GM23338 (cell line): ENCODE measurements at regions not wholly inside any gene's neighbourhood (a gene's known extent, or its start where the extent isn't known, plus 50 kb on each side); places are given as distances from the start of the nearest gene placed in this dataset.

ENCODE experiments used
- ATAC-seq: fragments of 200-7000 bp; cut with Tn5 transposase; 3 replicates; pipeline ENCODE4 v1.9.1; 2020
- DNase-seq: peaks from one replicate; pipeline ENCODE4 v3.0.0-alpha.2; 2015; ENCODE audit warnings: low spot score
- H2AFZ ChIP-seq: fragments of 200-600 bp; sonication (generic); 2 replicates; pipeline ENCODE4 v1.8.0; 2016; ENCODE audit warnings: antibody characterized with exemption, mild to moderate bottlenecking, moderate library complexity
- H3F3A ChIP-seq: fragments of 200-600 bp; sonication (generic); replicated peaks from 2 replicates; pipeline ENCODE4 v1.8.0; 2017; ENCODE audit warnings: antibody characterized with exemption, mixed run types, low read depth
- H3K27ac ChIP-seq: fragments of 200-600 bp; sonication (generic); 2 replicates; pipeline ENCODE4 v1.6.1; 2016; ENCODE audit warnings: low read depth
- H3K27me3 ChIP-seq: fragments of 200-600 bp; sonication (generic); 2 replicates; pipeline ENCODE4 v1.8.0; 2016; ENCODE audit warnings: mild to moderate bottlenecking, mixed run types, moderate library complexity; ENCODE audit not compliant: insufficient read depth
- H3K36me3 ChIP-seq: fragments of 200-600 bp; sonication (generic); 2 replicates; pipeline ENCODE4 v1.8.0; 2016; ENCODE audit warnings: mild to moderate bottlenecking; ENCODE audit not compliant: insufficient read depth
- H3K4me1 ChIP-seq: fragments of 200-600 bp; sonication (generic); 2 replicates; pipeline ENCODE4 v1.8.0; 2016; ENCODE audit warnings: mild to moderate bottlenecking, moderate library complexity; ENCODE audit not compliant: insufficient read depth
- H3K4me2 ChIP-seq: fragments of 200-600 bp; sonication (generic); 2 replicates; pipeline ENCODE4 v1.7.1; 2017; ENCODE audit warnings: mixed run types
- H3K4me3 ChIP-seq: fragments of 200-600 bp; sonication (generic); 2 replicates; pipeline ENCODE4 v1.6.1; 2016; ENCODE audit warnings: mixed run types
- H3K79me2 ChIP-seq: fragments of 200-600 bp; sonication (generic); replicated peaks from 2 replicates; pipeline ENCODE4 v1.8.0; 2017; ENCODE audit warnings: mild to moderate bottlenecking; ENCODE audit not compliant: insufficient read depth
- H3K9me2 ChIP-seq: fragments of 200-600 bp; sonication (generic); 2 replicates; pipeline ENCODE4 v1.8.0; 2017; ENCODE audit not compliant: insufficient read depth
- H4K20me1 ChIP-seq: fragments of 200-600 bp; sonication (generic); replicated peaks from 2 replicates; pipeline ENCODE4 v1.8.0; 2017; ENCODE audit warnings: mild to moderate bottlenecking; ENCODE audit not compliant: insufficient read depth
- H3K27ac Mint-ChIP-seq: 2 replicates; pipeline ENCODE4 v1.8.0; 2020; ENCODE audit warnings: inconsistent platforms, mild to moderate bottlenecking, moderate library complexity, mixed read lengths
- H3K27me3 Mint-ChIP-seq: 3 replicates; pipeline ENCODE4 v1.8.0; 2022; ENCODE audit warnings: low read depth, mild to moderate bottlenecking, moderate library complexity, mixed read lengths, inconsistent platforms; ENCODE audit not compliant: insufficient read depth, poor library complexity
- H3K36me3 Mint-ChIP-seq: 3 replicates; pipeline ENCODE4 v1.8.0; 2021; ENCODE audit warnings: low read depth, mild to moderate bottlenecking, inconsistent platforms, moderate library complexity, mixed read lengths
- H3K4me1 Mint-ChIP-seq: 3 replicates; pipeline ENCODE4 v1.8.0; 2020; ENCODE audit warnings: mild to moderate bottlenecking, inconsistent platforms, mixed read lengths
- H3K4me3 Mint-ChIP-seq: 3 replicates; pipeline ENCODE4 v1.8.0; 2021; ENCODE audit warnings: moderate library complexity, mild to moderate bottlenecking, inconsistent platforms, mixed read lengths
- H3K9me3 Mint-ChIP-seq: 3 replicates; pipeline ENCODE4 v1.8.0; 2020; ENCODE audit warnings: moderate library complexity, mild to moderate bottlenecking, inconsistent platforms, mixed read lengths
- CREB1 ChIP-seq: fragments of 250-450 bp; sonication (Bioruptor Pico); IDR thresholded peaks from 2 replicates; pipeline ENCODE4 v1.5.0; 2020; ENCODE audit warnings: low read depth, mild to moderate bottlenecking, moderate library complexity
- CTCF ChIP-seq, 2 experiments: fragments of 200-600 bp in 1 of 2; sonication (generic) in 1 of 2; conservative IDR thresholded peaks; 2 replicates each; pipeline versions ENCODE4 v1.5.1 to v1.6.1; 2016 to 2017; ENCODE audit warnings: antibody characterized with exemption in 2 of 2, low read depth in 2 of 2, mild to moderate bottlenecking in 2 of 2, moderate library complexity in 1 of 2
- EZH2phosphoT487 ChIP-seq: fragments of 200-600 bp; sonication (generic); IDR thresholded peaks from one replicate; pipeline ENCODE4 v1.8.1; 2018; ENCODE audit warnings: antibody characterized with exemption; ENCODE audit not compliant: unreplicated experiment
- JUNB ChIP-seq: IDR thresholded peaks from one replicate; pipeline ENCODE4 v1.6.1; 2016; ENCODE audit warnings: antibody characterized with exemption; ENCODE audit not compliant: unreplicated experiment
- NANOG ChIP-seq: IDR thresholded peaks from 2 replicates; pipeline ENCODE4 v1.6.1; 2016; ENCODE audit warnings: antibody characterized with exemption, borderline replicate concordance
- POLR2AphosphoS5 ChIP-seq: IDR thresholded peaks from 2 replicates; pipeline ENCODE4 v1.6.1; 2016; ENCODE audit warnings: antibody characterized with exemption, low read depth
- REST ChIP-seq: IDR thresholded peaks from one replicate; pipeline ENCODE4 v1.6.1; 2018; ENCODE audit warnings: antibody characterized with exemption; ENCODE audit not compliant: unreplicated experiment
- STAT1 ChIP-seq: IDR thresholded peaks from one replicate; pipeline ENCODE4 v1.6.1; 2016; ENCODE audit warnings: antibody characterized with exemption; ENCODE audit not compliant: unreplicated experiment
- ZNF114 ChIP-seq: fragments of 250-450 bp; sonication (Bioruptor Pico); IDR thresholded peaks from 2 replicates; pipeline ENCODE4 v1.5.0; 2020; ENCODE audit warnings: mild to moderate bottlenecking, moderate library complexity
- ZNF331 ChIP-seq: fragments of 250-450 bp; sonication (Bioruptor Pico); IDR thresholded peaks from 2 replicates; pipeline ENCODE4 v1.5.0; 2020; ENCODE audit warnings: low read depth, mild to moderate bottlenecking, moderate library complexity
- ZNF462 ChIP-seq: fragments of 250-450 bp; sonication (Bioruptor Pico); IDR thresholded peaks from 2 replicates; pipeline ENCODE4 v1.5.0; 2020; ENCODE audit warnings: mild to moderate bottlenecking, moderate library complexity

GRCh38 chr4:108446556-108446955 is 173.8 kb upstream of the RPL34 start:
- Histone ChIP-seq H3K36me3 (no peaks in the 10 kb centered on the region), H3F3A (no peaks in the 10 kb centered on the region), H3K4me2 (no peak overlapping the region), H3K27me3 (no peaks in the 10 kb centered on the region), H3K9me2 (no peaks in the 10 kb centered on the region), H3K4me1 (no peaks in the 10 kb centered on the region), H3K79me2 (no peaks in the 10 kb centered on the region), H2AFZ (no peak overlapping the region), H3K27ac (no peak overlapping the region), H4K20me1 (no peaks in the 10 kb centered on the region), H3K4me3 (no peak overlapping the region)
- Mint-ChIP-seq H3K27ac (no peak overlapping the region), H3K4me3 (no peak overlapping the region), H3K27me3 (peaks cover 1% of the 10 kb centered on the region), H3K36me3 (no peaks in the 10 kb centered on the region), H3K9me3 (peaks cover under 1% of the 10 kb centered on the region; the same call in 2 of the 3 replicates), H3K4me1 (no peaks in the 10 kb centered on the region)
- ATAC-seq (no peak; the same call in 2 of the 3 replicates), DNase-seq (no peak)
- no peak for TF ChIP-seq EZH2phosphoT487
- no peak for TF ChIP-seq POLR2AphosphoS5
- TF ChIP-seq CREB1 (CRISPR knock-in tag) = no peak
- no peak for TF ChIP-seq STAT1
- TF ChIP-seq ZNF462 (CRISPR knock-in tag) = no peak
- TF ChIP-seq REST = no peak
- TF ChIP-seq ZNF331 (CRISPR knock-in tag) = no peak
- TF ChIP-seq NANOG = no peak
- TF ChIP-seq JUNB = no peak
- no peak for TF ChIP-seq CTCF (conservative IDR thresholded peaks at IDR 0.05; ENCODE audit: low read depth in 2 of 2)
- TF ChIP-seq ZNF114 (CRISPR knock-in tag) = no peak
